Stimulated activated CD4-positive, alpha-beta T cell treated with anti-CD3 and anti-CD28 coated beads, TNF-alpha, amount 100 ng/mL, for 1 hour (primary cell): ENCODE measurements at regions not wholly inside any gene's neighbourhood (a gene's known extent, or its start where the extent isn't known, plus 50 kb on each side); places are given as distances from the start of the nearest gene placed in this dataset.
"Not testable (repeated sequence)": the region's sequence is repeated elsewhere in the genome, so short reads cannot be mapped to it uniquely, and the experiment has no call there.

Source experiments
- DNase-seq, 3 donors: peaks; one replicate each; pipeline ENCODE4 v3.0.0-alpha.2; 2020; ENCODE audit warnings: low read depth in 3 of 3, low spot score in 1 of 3

- DNase-seq: no peak
Observed at GRCh38 chr13:59274958-59275727, 888.6 kb downstream of the DIAPH3 start.

DNA sequence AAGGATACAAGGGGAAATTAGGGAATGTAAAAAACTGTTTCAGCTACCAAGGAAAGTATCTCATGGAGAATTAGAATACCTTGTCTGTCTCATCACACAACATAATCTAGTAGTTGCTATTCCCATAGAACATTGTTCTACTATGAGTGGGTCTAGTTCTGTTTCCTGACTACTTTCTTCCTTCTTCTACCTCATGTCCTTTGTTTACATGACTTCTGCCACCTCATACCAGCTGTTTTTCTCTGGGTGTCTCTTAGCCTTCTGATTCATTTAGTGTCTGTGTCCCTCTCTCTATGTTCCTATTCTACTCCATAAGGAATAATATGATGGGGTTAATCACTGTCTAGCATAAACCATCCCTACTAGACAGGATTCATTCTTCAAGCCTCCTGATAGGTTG lies 887.3 kb downstream of the DIAPH3 start:
- no peak for DNase-seq

GRCh38 chr13:59277106-59277505 lies 886.6 kb downstream of the DIAPH3 start:
- DNase-seq: no peak

DNA sequence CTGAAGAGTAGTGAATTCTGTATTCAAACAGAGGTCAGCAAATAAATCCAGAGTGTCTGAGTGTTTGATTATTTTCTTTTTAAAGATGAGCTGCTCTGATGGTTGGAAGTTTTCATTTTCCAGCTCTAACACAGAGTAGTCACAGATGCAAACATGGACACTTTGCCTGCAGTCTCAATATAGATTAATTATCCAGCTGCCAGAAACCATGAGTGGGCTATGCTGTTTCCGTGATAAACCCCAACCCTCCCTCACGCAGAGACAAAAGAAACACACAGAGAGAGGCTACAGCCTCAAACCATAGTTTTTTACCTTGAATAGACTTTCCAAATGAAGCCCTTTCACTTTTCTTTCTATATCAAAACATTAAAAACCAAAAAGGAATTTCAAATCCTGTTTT lies 884.7 kb downstream of the DIAPH3 start:
- no peak for DNase-seq

DNA sequence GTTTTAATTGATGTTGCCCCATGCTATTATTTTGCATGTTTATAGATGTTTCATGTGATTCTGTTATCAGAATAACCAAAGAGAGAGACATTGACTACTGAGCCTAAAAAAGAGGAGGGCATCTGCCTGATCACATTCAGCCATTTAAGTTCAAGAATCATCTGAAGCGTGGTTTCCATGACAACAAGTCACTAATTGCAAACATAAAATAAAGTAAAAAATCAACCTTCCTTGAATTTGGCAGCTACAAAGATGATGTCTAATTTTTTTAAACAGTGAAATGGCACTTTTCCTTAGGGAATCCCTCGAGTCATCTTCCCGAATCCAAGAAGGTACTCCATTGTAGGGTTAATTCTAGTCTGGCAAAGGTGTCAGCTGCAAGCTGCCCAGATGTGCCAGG lies 884.2 kb downstream of the DIAPH3 start:
- DNase-seq: no peak

DNA sequence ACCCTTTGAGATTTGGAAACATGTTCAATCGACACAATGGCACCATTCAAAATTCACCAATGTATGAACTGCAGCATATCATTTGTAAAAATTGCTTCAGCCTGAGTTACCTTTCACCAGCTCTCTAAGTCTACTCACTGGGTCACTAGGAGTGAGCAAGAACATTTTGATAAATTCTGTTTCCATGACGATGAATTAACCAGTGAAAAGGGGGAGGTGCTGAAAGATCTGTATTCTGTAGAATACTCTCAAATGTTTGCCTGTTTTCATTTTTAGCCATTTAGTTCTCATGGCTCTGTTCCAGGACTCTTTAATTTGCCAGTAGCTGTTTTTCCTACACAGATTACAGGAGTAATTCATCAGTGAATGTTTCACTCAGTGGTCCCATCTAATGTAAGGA lies 883.4 kb downstream of the DIAPH3 start:
- DNase-seq: no peak

GRCh38 chr13:59281453-59281852 lies 882.3 kb downstream of the DIAPH3 start:
- DNase-seq: no peak

- DNase-seq: not testable (repeated sequence)
Observed at GRCh38 chr13:59292240-59292639, 871.5 kb downstream of the DIAPH3 start.

GRCh38 chr13:59299584-59299983 lies 864.1 kb downstream of the DIAPH3 start:
- no peak for DNase-seq

GRCh38 chr13:59300355-59301173 lies 863.2 kb downstream of the DIAPH3 start:
- DNase-seq: no peak

- DNase-seq: no peak
Observed at GRCh38 chr13:59301174-59301567, 862.6 kb downstream of the DIAPH3 start.

- no peak for DNase-seq
Observed at GRCh38 chr13:59303433-59303832, 860.3 kb downstream of the DIAPH3 start.

GRCh38 chr13:59304596-59304995 lies 859.1 kb downstream of the DIAPH3 start:
- DNase-seq: no peak

- DNase-seq: no peak
Observed at GRCh38 chr13:59305896-59306295, 857.8 kb downstream of the DIAPH3 start.

GRCh38 chr13:59312776-59313175 lies 851.0 kb downstream of the DIAPH3 start:
- DNase-seq: no peak

- DNase-seq: peak in 1 of 3 donors; percentile 31
Observed at GRCh38 chr13:59318320-59318930, 845.3 kb downstream of the DIAPH3 start.

- no peak for DNase-seq
Observed at GRCh38 chr13:59319276-59319675, 844.5 kb downstream of the DIAPH3 start.

GRCh38 chr13:59320021-59320420 lies 843.7 kb downstream of the DIAPH3 start:
- DNase-seq: no peak

DNA sequence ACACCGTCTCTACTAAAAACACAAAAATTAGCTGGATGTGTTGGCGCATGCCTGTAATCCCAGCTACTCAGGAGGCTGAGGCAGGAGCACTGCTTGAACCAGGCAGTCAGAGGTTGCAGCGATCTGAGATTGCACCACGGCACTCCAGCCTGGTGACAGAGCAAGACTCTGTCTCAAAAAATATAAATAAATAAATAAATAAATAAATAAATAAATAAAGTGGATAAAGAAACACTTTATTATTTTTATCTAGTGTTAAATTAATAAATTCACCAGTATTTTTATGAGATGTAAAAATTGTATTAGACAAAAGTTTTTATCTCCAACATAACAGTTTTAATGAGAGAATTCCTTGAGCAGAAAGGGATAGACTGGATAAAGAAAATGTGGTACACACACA lies 839.3 kb downstream of the DIAPH3 start:
- not testable (repeated sequence) for DNase-seq

- DNase-seq: no peak
Observed at GRCh38 chr13:59326717-59327116, 837.0 kb downstream of the DIAPH3 start.

GRCh38 chr13:59330764-59331163 lies 833.0 kb downstream of the DIAPH3 start:
- DNase-seq: no peak

DNA sequence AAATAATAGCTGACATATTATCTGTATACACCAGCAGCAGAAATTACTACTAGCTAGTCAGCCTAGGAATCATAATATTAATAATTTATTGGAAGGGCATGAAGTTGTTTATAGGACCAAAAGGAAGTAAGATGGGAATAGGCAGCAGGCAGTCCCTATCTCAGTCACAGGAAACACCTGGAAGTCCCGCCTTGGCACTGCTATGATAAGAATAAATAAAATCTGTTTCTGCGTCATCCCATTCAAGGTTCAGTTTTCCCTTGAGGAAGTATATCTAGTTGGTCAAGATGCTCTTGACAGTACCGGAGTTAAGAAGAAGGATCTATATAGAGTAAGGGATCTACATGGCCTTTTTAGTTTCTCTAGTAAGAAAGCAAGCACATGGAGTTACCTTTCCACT lies 830.8 kb downstream of the DIAPH3 start:
- DNase-seq: no peak
